GDM1 (cell line): ENCODE measurements at regions not wholly inside any gene's neighbourhood (a gene's known extent, or its start where the extent isn't known, plus 50 kb on each side); places are given as distances from the start of the nearest gene placed in this dataset.
"Not testable (repeated sequence)": the region's sequence is repeated elsewhere in the genome, so short reads cannot be mapped to it uniquely, and the experiment has no call there.

Experiments
- DNase-seq: peaks from one replicate; lab custom pipeline; 2025; lab: John Stamatoyannopoulos, UW

- peak; percentile 48 for DNase-seq
Measured at GRCh38 chr2:109692013-109692743, 78.0 kb downstream of the SOWAHC start.

DNA sequence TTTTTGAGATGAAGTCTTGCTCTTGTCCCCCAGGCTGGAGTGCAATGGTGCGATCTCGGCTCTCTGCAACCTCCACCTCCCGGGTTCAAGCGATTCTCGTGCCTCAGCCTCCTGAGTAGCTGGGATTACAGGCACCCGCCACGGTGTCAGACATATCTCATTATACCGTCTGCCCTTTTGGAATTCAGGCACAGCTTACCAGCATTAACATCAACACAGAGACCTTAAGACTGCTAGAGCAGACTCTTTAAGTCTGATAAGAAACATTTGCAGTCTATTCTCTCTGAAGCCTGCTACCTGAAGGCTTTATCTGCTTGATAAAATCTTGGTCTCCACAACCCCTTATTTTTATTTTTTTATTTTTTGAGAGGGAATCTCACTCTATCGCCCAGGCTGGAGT is 78.7 kb downstream of the SOWAHC start:
- not testable (repeated sequence) for DNase-seq

- not testable (repeated sequence) for DNase-seq
Measured at GRCh38 chr2:109693292-109693691, 79.1 kb downstream of the SOWAHC start.

DNA sequence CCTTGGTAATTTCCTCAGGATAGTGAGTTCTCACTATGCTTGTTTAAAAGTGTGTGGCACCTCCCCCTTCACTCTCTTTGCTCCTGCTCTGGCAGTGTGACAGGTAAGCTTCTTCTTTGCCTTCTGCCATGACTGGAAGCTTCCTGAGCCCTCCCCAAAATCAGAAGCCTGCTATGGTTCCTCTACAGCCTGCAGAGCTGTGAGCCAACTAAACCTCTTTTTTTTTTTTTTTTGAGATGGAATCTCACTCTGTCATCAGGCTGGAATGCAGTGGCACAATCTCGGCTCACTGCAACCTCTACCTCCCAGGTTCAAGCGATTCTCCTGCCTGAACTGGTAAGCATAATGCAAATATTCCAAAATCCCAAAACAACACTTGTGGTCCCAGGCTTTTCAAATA is 80.0 kb downstream of the SOWAHC start:
- no peak for DNase-seq

- DNase-seq = no peak
Measured at GRCh38 chr2:109695290-109695689, 81.1 kb downstream of the SOWAHC start.

DNA sequence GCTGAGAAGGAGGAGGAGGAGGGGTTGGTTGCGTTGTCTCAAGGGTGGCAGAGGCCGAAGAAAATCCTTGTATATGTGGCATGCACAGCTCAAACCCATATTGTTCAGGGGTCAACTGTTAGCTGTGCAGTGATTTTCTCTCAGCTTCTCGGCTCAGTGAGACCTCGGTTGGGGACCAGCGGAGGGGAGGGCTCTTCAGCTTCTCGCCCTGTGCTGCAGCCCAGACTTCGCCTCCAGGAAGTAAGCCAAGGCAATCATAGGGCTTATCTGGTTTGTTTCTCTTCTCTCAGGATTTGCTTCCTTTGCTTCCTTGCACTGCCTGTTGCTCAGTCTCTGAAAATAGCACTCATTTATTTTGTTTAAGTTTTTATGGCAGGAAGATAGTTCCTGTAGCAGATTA is 85.5 kb downstream of the SOWAHC start:
- DNase-seq = no peak

GRCh38 chr2:109700680-109701274 is 86.6 kb downstream of the SOWAHC start:
- no peak for DNase-seq

DNA sequence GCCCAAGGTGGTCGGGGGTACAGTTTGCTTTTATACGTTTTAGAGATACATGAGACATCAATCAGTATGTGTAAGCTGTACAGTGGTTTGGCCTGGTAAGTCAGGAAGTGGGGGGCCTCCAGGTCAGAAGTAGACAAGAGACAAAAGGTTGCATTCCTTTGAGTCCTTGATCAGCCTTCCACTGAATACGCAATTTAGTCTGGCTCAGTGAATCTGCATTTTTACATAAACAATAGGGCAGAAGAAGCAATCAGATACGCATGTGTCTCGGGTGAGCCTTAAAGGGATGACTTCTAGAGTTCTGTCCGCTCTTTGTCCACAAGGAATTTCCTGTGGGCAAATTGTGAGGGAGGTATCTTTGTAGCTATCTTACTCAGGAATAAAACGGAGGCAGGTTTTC is 87.2 kb downstream of the SOWAHC start:
- no peak for DNase-seq

- DNase-seq = no peak
Measured at GRCh38 chr2:109702250-109702985, 88.3 kb downstream of the SOWAHC start.

GRCh38 chr2:109703077-109703476 is 88.9 kb downstream of the SOWAHC start:
- DNase-seq = no peak

DNA sequence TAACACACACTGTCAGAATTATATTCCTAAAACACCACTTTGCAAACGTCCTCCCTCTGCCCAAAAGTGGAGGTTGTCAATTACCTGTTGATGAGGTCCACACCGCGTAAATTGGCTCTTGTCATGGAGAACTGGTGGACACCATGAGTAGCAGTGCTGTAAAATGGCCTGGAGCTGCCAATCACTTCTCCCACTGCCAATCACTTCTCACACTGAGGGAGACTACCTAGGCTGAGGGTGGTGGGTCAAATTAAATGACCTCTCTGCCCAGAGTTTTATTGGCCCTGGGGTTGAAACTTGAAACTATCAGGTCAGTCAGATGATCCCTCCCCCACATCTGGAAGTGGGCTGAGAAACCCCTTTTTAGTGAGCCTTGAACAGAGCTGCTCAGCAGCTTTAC is 89.6 kb downstream of the SOWAHC start:
- no peak for DNase-seq

GRCh38 chr2:109707281-109708147 is 86.6 kb upstream of the RGPD5 start:
- no peak for DNase-seq

DNA sequence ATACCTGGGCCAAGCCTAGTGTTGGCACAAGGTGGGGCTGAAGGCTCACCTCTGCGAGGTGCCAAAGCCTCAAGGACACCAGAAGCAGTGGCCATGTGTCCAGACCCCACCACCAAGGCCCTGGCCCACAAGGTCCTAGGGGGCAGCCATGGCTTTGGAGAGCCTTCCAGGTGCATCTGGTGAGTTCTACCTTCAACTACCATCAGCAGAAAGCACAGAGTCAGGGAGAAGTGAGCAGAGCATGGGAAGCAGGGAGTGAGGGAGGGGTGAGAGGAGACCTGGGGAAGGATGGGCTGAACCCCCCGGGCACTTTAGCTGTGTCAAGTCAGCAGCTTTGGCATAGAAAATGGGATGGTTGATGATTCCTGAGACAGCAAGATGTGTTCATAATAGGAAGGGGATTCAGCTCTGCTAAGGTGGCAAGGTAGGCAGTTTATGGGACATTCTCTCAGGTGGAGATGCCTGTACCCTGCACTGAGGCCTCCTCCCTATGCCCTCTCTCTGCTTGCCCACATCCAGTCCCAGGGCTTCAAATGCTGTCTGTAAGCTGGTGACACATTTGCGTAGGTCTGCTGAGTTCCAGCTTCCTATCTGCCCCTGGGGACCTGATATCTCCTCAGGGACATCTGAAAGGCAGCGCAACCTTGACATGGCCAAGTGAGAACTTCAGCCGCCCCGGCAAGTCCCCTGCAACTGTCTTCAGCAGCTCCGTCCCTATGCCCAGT is 83.4 kb upstream of the RGPD5 start:
- no peak for DNase-seq

DNA sequence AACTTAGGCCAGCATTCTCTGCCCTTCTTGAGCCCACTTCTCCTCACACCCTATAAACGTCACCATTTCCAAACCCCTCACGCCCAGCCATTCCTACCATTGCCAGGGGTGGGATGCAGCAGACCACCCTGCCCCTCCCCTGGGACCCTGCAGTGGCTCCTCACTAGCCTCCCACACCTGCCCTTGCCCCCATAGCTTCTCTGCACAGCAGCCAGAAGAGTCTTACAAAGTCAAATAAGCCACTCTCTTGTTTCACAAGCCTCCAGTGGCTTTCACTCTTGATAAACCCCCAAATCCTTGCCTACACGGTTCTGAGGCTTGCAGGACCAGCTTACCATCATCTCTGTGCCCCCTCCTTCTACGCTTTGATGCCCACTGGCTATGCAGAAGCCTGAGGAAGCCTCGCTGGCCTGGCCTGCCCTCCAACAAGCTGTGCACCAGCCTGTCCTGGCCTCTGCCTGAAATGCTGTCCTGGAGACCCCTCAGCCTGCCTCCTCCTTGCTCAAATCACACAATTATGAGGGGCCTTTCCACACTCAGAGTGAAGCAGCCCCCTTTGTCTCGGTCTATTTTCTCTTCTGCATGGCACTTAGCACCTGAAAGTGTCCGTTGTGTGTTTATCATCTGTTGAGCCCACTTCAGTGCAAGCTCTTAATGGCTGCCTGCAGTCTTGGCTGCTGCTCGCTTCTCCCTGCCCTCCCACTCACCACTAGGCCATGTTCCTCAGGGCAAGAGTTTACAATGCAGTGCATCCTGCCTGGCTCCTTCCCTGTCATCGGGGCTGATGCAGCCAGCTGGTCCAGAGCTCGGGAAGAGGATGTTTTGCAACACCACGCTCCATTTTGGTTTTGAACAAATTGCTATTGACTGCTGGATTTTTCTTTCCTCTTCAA is 82.6 kb upstream of the RGPD5 start:
- no peak for DNase-seq

DNA sequence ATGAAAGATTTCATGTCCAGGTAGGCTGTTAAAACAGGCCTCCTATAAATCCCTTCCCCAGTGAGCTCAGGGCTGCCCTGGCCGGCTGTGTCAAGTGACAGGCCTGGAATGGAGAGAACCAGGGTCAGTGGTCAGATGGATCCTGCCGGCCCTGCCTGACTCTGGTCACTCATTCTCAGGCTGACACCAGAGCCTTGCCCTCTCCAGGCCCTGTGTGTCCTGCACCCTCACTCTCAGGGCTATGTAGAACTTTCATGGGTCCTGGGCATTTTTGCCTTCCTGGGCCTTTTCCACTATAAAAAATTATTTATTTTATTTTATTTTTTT is 82.0 kb upstream of the RGPD5 start:
- DNase-seq = no peak

GRCh38 chr2:109712746-109713145 is 81.4 kb upstream of the RGPD5 start:
- DNase-seq = no peak

- DNase-seq = no peak
Measured at GRCh38 chr2:109715313-109715805, 78.7 kb upstream of the RGPD5 start.

- DNase-seq = not testable (repeated sequence)
Measured at GRCh38 chr2:109716596-109716995, 77.5 kb upstream of the RGPD5 start.

GRCh38 chr2:109718139-109718538 is 76.0 kb upstream of the RGPD5 start:
- no peak for DNase-seq

- no peak for DNase-seq
Measured at GRCh38 chr2:109719871-109720270, 74.2 kb upstream of the RGPD5 start.
